HepG2 (cell line): ENCODE measurements at regions not wholly inside any gene's neighbourhood (a gene's known extent, or its start where the extent isn't known, plus 50 kb on each side); places are given as distances from the start of the nearest gene placed in this dataset.

Source experiments
- ATAC-seq: fragments of 200-7000 bp; cut with Tn5 transposase; 3 replicates; pipeline ENCODE4 v1.9.1; 2020; ENCODE audit warnings: mild to moderate bottlenecking, moderate library complexity
- BruUV-seq: library from RNA; stranded (reverse); fragments of 400-500 nt; replicated peaks from 2 replicates; lab custom pipeline; 2021; lab: Mats Ljungman, UMichigan
- CTCF ChIA-PET: fragments of 300-600 bp; formaldehyde crosslinking; extraction: SDS; loops from one replicate; lab custom pipeline; 2021; ENCODE audit warnings: low total read pairs, inconsistent platforms, low intra/inter-chr PET ratio; lab: Yijun Ruan, JAX
- POLR2A ChIA-PET: fragments of 350-600 bp; sonication (Branson Sonifier 250); formaldehyde crosslinking; loops from one replicate; lab custom pipeline; 2020; ENCODE audit warnings: antibody characterized with exemption, inconsistent platforms; lab: Yijun Ruan, JAX
- DNase-seq: peaks from one replicate; pipeline ENCODE4 v3.0.0-alpha.2; 2015; ENCODE audit warnings: low spot score
- FAIRE-seq: peaks from 3 replicates; lab custom pipeline; 2011; peaks lifted over from hg19 to GRCh38; lab: Jason Lieb, UNC
- H2AFZ ChIP-seq: one replicate; pipeline ENCODE4 v1.6.1; 2011; ENCODE audit warnings: low read length, inconsistent platforms
- H3K27ac ChIP-seq: fragments of 300-600 bp; 3 replicates; pipeline ENCODE4 v1.8.0; 2011; ENCODE audit warnings: mixed run types, mild to moderate bottlenecking, mixed read lengths, low read length, inconsistent platforms; ENCODE audit not compliant: insufficient read depth; ENCODE audit errors: extremely low read length
- H3K27me3 ChIP-seq, 2 experiments: fragments of 200-600 bp in 1 of 2; 2 replicates in 1 of 2; 3 replicates in 1 of 2; pipeline versions ENCODE4 v1.6.0 to v1.8.0; 2011; ENCODE audit warnings: low read length in 2 of 2, mild to moderate bottlenecking in 2 of 2, moderate library complexity in 2 of 2, inconsistent platforms in 1 of 2; ENCODE audit not compliant: insufficient read depth in 2 of 2, control insufficient read depth in 1 of 2
- H3K36me3 ChIP-seq, 2 experiments: fragments of 200-600 bp in 1 of 2; replicated peaks in 1 of 2; 2 replicates in 1 of 2; 3 replicates in 1 of 2; pipeline versions ENCODE4 v1.5.1 to v1.8.0; 2011; ENCODE audit warnings: low read length in 2 of 2, inconsistent platforms in 1 of 2; ENCODE audit not compliant: insufficient read depth in 2 of 2, control insufficient read depth in 1 of 2
- H3K4me1 ChIP-seq: 2 replicates; pipeline ENCODE4 v1.5.1; 2012; ENCODE audit warnings: low read length, inconsistent platforms; ENCODE audit not compliant: insufficient read depth
- H3K4me2 ChIP-seq: 2 replicates; pipeline ENCODE4 v1.6.0; 2011; ENCODE audit warnings: low read depth, low read length, inconsistent platforms
- H3K4me3 ChIP-seq, 3 experiments: fragments of 200-600 bp in 1 of 3; sonication (generic), shearing (Covaris generic) in 1 of 3; replicated peaks in 1 of 3; 2 replicates each; pipeline ENCODE4 v1.5.1; 2011 to 2016; ENCODE audit warnings: low read length in 3 of 3, inconsistent platforms in 2 of 3, low read depth in 2 of 3, mild to moderate bottlenecking in 2 of 3, control low read depth in 1 of 3, mixed read lengths in 1 of 3; ENCODE audit not compliant: insufficient read depth in 1 of 3
- H3K79me2 ChIP-seq: one replicate; pipeline ENCODE4 v1.6.1; 2011; ENCODE audit warnings: low read length, inconsistent platforms; ENCODE audit not compliant: insufficient read depth
- H3K9ac ChIP-seq: 2 replicates; pipeline ENCODE4 v1.6.0; 2011; ENCODE audit warnings: mild to moderate bottlenecking, low read depth, low read length, inconsistent platforms; ENCODE audit not compliant: insufficient read depth
- H3K9me3 ChIP-seq: 2 replicates; pipeline ENCODE4 v1.5.1; 2012; ENCODE audit warnings: mild to moderate bottlenecking, low read length
- H4K20me1 ChIP-seq: 2 replicates; pipeline ENCODE4 v1.6.0; 2011; ENCODE audit warnings: inconsistent platforms, mild to moderate bottlenecking, low read length, moderate library complexity; ENCODE audit not compliant: insufficient read depth
- AFF4 ChIP-seq: sonication (generic); formaldehyde crosslinking; IDR thresholded peaks from 2 replicates; pipeline ENCODE4 v1.4.0; 2020; ENCODE audit warnings: missing genetic modification reagents
- AGO2 ChIP-seq: fragments of 200-400 bp; formaldehyde crosslinking; optimal IDR thresholded peaks from 2 replicates; pipeline ENCODE3; 2017; ENCODE audit warnings: mild to moderate bottlenecking, low read depth, low read length, moderate library complexity
- ARNTL ChIP-seq: sonication (generic); formaldehyde crosslinking; IDR thresholded peaks from 2 replicates; pipeline ENCODE4 v1.4.0; 2020; ENCODE audit warnings: mild to moderate bottlenecking, missing genetic modification reagents
- SMAD9 ChIP-seq: sonication (generic); formaldehyde crosslinking; IDR thresholded peaks from 2 replicates; pipeline ENCODE4 v1.5.1; 2020; ENCODE audit warnings: mild to moderate bottlenecking, missing genetic modification reagents
- SNAPC4 ChIP-seq: sonication (generic); formaldehyde crosslinking; IDR thresholded peaks from 2 replicates; pipeline ENCODE4 v1.4.0; 2020; ENCODE audit warnings: mild to moderate bottlenecking, missing genetic modification reagents
- ZBTB46 ChIP-seq: sonication (generic); formaldehyde crosslinking; IDR thresholded peaks from 2 replicates; pipeline ENCODE4 v1.4.0; 2020; ENCODE audit warnings: mild to moderate bottlenecking, missing genetic modification reagents, borderline replicate concordance
- ZNF337 ChIP-seq: sonication (generic); formaldehyde crosslinking; IDR thresholded peaks from 2 replicates; pipeline ENCODE4 v1.5.1; 2020; ENCODE audit warnings: missing genetic modification reagents, low read depth, mild to moderate bottlenecking, borderline replicate concordance
- WGBS: methylation state at CpG from one replicate; pipeline ENCODE4 v1.1.6; 2017; ENCODE audit warnings: low lambda C conversion rate; 5-methylcytosine and 5-hydroxymethylcytosine counted together
- in situ Hi-C: cut with HindIII; loops from 2 replicates; pipeline ENCODE4 v1.10.0; 2017; ENCODE audit warnings: low pct_unique_long_range_greater_than_20kb; ENCODE audit not compliant: extremely low pct_ligation_motif_present
- intact Hi-C: fragments of 100-400 bp; cut with micrococcal nuclease; formaldehyde crosslinking; loops from one replicate; pipeline ENCODE4 v1.10.0; 2022; ENCODE audit not compliant: unreplicated experiment

GRCh38 chr1:90836345-90836679 lies 119.2 kb upstream of the BARHL2 start (continued):
- TF ChIP-seq ZBTB46 (no peak), AFF4 (CRISPR knock-in tag) (no peak), SMAD9 (CRISPR knock-in tag) (no peak)

GRCh38 chr1:90835661-90836344 lies 118.7 kb upstream of the BARHL2 start:
- H3K9me3 ChIP-seq: no peaks in the 10 kb centered on the region
- no peak for DNase-seq
- no peaks in the 10 kb centered on the region for H4K20me1 ChIP-seq
- no peak for ATAC-seq
- H3K79me2 ChIP-seq: no peaks in the 10 kb centered on the region
- H3K4me3 ChIP-seq: no peak overlapping the region
- no peak for TF ChIP-seq ARNTL
- no peak for TF ChIP-seq ZNF337
- TF ChIP-seq AGO2: peak; percentile 23
- no peak for TF ChIP-seq SNAPC4
- H2AFZ ChIP-seq: no peak overlapping the region
- intact Hi-C loops: no loop called here
- no peak for FAIRE-seq
- peaks cover 0 to 6% of the 10 kb centered on the region in 2 experiments; a peak in 2 of 5 replicates for H3K36me3 ChIP-seq
- CTCF ChIA-PET: no interaction called here
- no peaks in the 10 kb centered on the region for H3K4me1 ChIP-seq
- no peak overlapping the region for H3K9ac ChIP-seq
- in situ Hi-C loops: no loop called here
- no TSS peak for BruUV-seq
- POLR2A ChIA-PET: no interaction called here
- no peaks in the 10 kb centered on the region for H3K27me3 ChIP-seq
- no peak overlapping the region for H3K27ac ChIP-seq
- no peak overlapping the region for H3K4me2 ChIP-seq
- WGBS: 96% methylated on average over 56 of the region's 59 CpGs
